ENCODE measurements at regions not wholly inside any gene's neighbourhood (a gene's known extent, or its start where the extent isn't known, plus 50 kb on each side); places are given as distances from the start of the nearest gene placed in this dataset.

- DNase-seq (ENCODE audit: low read depth, low spot score): no peak
- H3K4me3 ChIP-seq (ENCODE audit: low read length): no peak overlapping the region
Measured at GRCh38 chr14:76930549-76930948, 98.0 kb downstream of the IRF2BPL start.

GRCh38 chr14:76929927-76930326 is 98.6 kb downstream of the IRF2BPL start:
- peak; percentile 88 for DNase-seq (ENCODE audit: low read depth, low spot score)
- H3K4me3 ChIP-seq (ENCODE audit: low read length): peak overlapping the region; percentile 34

DNA sequence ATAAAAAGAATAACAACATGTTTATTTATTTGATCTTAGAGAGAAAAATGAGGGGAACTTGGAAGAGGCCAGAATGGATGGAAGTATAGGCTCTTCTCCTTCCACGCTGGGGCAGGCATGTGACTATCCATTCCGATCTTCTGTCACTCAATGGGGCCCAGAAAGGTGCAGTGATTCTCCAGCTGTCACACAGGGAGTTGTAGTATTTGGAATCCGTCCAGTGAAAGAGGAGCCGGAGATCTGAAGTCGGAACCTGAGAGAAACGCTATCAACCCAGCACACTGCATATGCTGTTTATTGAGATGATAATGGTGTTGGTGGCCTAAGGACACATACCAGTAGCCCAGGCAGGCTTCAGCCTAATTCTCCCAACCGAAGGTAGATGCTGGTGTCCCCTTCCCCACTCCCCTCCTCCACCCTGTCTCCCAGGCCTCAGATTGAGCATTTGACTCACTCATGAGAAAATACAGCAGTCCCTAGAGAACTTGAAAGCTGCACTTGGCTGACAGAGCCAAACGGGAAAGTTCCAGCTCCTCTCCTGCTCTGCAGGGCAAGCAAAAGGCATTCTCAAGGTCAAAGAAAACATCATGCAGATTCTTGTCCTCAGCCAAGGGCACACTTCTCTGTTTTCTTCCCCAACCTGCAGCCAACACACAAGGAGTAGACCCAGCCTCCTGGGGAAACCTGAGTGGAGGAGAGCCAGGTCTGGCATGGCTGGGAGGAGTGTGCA is 100.4 kb downstream of the IRF2BPL start:
- H3K4me3 ChIP-seq (ENCODE audit: low read length): no peak overlapping the region
- no peak for DNase-seq (ENCODE audit: low read depth, low spot score)

GRCh38 chr14:76926521-76927251 is 100.5 kb downstream of the LRRC74A start:
- H3K4me3 ChIP-seq (ENCODE audit: low read length): no peak overlapping the region
- peak; percentile 87 for DNase-seq (ENCODE audit: low read depth, low spot score)

DNA sequence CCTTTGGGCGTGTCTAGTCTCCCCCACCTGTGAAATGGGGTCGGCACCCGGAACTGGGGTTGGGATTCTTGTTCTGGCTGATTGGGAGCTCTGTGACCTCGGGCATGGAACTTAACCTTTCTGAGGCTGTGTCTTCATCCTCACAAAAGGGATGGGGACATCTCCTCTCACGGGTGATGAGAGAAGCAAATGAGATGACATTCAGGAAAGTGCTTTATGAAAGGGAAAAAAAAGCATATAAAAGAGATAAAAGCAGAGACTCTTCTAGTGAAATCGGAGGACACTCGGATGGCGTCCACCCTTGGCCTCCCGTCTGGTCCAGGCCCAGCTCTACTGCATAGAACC is 98.9 kb downstream of the LRRC74A start:
- H3K4me3 ChIP-seq (ENCODE audit: low read length): no peak overlapping the region

GRCh38 chr14:76924371-76925096 is 98.3 kb downstream of the LRRC74A start:
- DNase-seq (ENCODE audit: low read depth, low spot score): peak; percentile 90
- H3K4me3 ChIP-seq (ENCODE audit: low read length): no peak overlapping the region

More for the DNA sequence above, 98.9 kb downstream of the LRRC74A start:
- DNase-seq (ENCODE audit: low read depth, low spot score): no peak

DNA sequence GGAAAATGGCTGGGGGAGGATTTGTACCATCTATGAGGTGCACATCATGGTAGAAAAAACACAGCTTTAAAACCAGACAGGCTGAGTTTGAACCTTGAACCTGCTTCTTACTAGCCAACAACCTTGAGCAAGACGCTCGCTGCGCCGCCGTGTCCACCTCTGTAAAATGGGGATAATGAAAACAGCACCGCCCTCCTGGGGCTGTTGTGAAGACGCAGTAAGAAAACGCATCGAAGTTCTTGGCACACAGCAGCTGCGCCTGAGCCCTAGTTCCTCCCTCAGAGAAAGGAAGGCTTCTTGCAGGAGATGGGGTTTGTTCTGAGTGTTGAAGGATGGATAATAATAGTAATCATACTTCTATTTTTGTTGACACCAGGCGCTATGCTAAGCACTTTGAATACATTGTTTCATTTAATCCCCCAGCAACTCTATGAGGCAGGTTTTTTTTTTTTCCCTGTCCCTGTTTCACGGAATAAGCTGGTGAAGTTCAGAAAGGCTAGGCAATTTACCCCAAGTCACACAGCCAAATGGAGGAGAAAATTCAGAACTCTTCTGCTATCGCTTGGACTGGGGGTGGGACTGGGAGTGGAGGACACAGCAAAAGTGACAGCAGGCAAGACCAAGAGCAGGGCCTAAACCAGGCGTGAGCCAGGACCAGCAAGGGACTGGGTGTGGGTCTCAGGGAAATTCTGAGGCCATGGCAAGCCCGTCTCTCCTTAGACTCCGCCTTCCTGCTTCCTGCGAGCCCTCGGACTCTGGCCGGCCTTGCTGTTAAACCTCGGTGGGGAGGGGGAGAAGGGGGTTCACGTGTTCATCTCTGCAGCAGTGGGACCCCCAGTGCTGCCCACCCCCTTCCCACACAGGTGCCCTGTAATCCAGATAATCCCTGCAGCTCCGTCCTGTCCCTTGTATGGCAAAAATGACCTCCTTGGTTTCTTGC is 97.5 kb downstream of the LRRC74A start:
- no peak for DNase-seq (ENCODE audit: low read depth, low spot score)
- no peak overlapping the region for H3K4me3 ChIP-seq (ENCODE audit: low read length)

- DNase-seq (ENCODE audit: low read depth, low spot score): peak; percentile 68
- peak overlapping the region; percentile 7 for H3K4me3 ChIP-seq (ENCODE audit: low read length)
Measured at GRCh38 chr14:76922584-76922983, 96.4 kb downstream of the LRRC74A start.

DNA sequence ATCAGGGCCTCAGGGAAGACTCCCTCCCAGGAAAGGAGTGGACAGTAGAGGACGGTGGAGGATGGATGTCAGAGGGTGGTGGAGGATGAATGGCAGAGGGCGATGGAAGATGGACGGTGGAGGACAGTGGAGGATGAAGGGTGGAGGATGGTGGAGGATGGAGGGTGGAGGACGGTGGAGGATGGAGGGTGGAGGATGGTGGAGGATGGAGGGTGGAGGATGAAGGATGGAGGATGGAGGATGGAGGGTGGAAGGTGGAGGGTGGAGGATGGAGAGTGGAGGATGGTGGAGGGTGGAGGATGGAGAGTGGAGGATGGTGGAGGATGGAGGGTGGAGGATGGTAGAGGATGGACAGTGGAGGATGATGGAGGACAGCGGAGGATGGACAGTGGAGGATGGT is 95.9 kb downstream of the LRRC74A start:
- no peak overlapping the region for H3K4me3 ChIP-seq (ENCODE audit: low read length)
- no peak for DNase-seq (ENCODE audit: low read depth, low spot score)

DNA sequence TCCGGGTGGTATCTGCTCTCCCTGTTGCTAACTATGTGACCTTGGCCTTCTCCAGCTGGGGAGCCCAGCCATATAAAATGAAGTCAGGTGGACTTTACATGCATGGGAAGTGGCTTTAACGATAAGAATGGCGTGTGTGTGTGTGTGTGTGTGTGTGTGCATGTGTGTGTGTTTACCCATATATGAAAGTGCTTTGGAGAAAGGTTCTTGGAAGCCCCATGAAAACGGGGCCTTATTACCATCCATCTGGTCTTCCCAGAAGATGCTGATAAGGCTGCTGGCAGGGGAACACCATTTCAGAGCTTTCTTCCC is 94.8 kb downstream of the LRRC74A start:
- DNase-seq (ENCODE audit: low read depth, low spot score): no peak
- H3K4me3 ChIP-seq (ENCODE audit: low read length): no peak overlapping the region

- peak overlapping the region; percentile 34 for H3K4me3 ChIP-seq (ENCODE audit: low read length)
- no peak for DNase-seq (ENCODE audit: low read depth, low spot score)
Measured at GRCh38 chr14:76920331-76921087, 94.3 kb downstream of the LRRC74A start.

- peak overlapping the region; percentile 34 for H3K4me3 ChIP-seq (ENCODE audit: low read length)
Measured at GRCh38 chr14:76919431-76920330, 93.5 kb downstream of the LRRC74A start.

More at GRCh38 chr14:76919431-76920330, 93.5 kb downstream of the LRRC74A start:
- DNase-seq (ENCODE audit: low read depth, low spot score): peak; percentile 89
